ENCODE measurements at regions not wholly inside any gene's neighbourhood (a gene's known extent, or its start where the extent isn't known, plus 50 kb on each side); places are given as distances from the start of the nearest gene placed in this dataset.

GRCh38 chr12:41724216-41724615, 420.5 kb downstream of the GXYLT1 start:
- no peak for TF ChIP-seq POLR2A (IDR thresholded peaks at IDR 0.05; ENCODE audit: low read depth, low read length)
- no peak for TF ChIP-seq SPI1 (IDR thresholded peaks at IDR 0.05; ENCODE audit: low read depth, low read length)
- no peak for TF ChIP-seq POLR2AphosphoS5 (IDR thresholded peaks at IDR 0.05; ENCODE audit: low read depth, low read length)
